Kidney (tissue), 13 donors: ENCODE measurements at regions not wholly inside any gene's neighbourhood (a gene's known extent, or its start where the extent isn't known, plus 50 kb on each side); places are given as distances from the start of the nearest gene placed in this dataset.
"Not testable (repeated sequence)": the region's sequence is repeated elsewhere in the genome, so short reads cannot be mapped to it uniquely, and the experiment has no call there.

Source experiments
- DNase-seq, 5 donors: peaks; one replicate each; pipeline ENCODE4 v3.0.0-alpha.2; 2013 to 2020
- FAIRE-seq: peaks from 2 replicates; lab custom pipeline; 2012; peaks lifted over from hg19 to GRCh38; lab: Jason Lieb, UNC
- H3K27ac ChIP-seq, 2 donors: one replicate each; pipeline ENCODE4 v1.7.0; 2013; ENCODE audit warnings: low read depth in 2 of 2, low read length in 2 of 2, inconsistent platforms in 1 of 2
- H3K27me3 ChIP-seq: one replicate; pipeline ENCODE4 v1.7.1; 2013; ENCODE audit warnings: low read length, inconsistent platforms; ENCODE audit not compliant: control insufficient read depth, insufficient read depth
- H3K36me3 ChIP-seq, 3 donors: one replicate each; pipeline versions ENCODE4 v1.7.0 to v1.7.1; 2013; ENCODE audit warnings: low read length in 3 of 3, control low read depth in 1 of 3, inconsistent platforms in 1 of 3; ENCODE audit not compliant: insufficient read depth in 3 of 3, control insufficient read depth in 2 of 3
- H3K4me1 ChIP-seq, 3 donors: one replicate each; pipeline versions ENCODE4 v1.7.0 to v1.7.1; 2013; ENCODE audit warnings: low read length in 3 of 3, inconsistent platforms in 1 of 3, low read depth in 1 of 3; ENCODE audit not compliant: control insufficient read depth in 2 of 3, insufficient read depth in 2 of 3
- H3K4me3 ChIP-seq, 3 donors: one replicate each; pipeline versions ENCODE4 v1.7.0 to v1.8.1; 2013; ENCODE audit warnings: low read length in 3 of 3, control low read depth in 1 of 3, inconsistent platforms in 1 of 3
- H3K9ac ChIP-seq, 3 donors: one replicate each; pipeline versions ENCODE4 v1.7.0 to v1.7.1; 2013; ENCODE audit warnings: low read length in 3 of 3, control low read depth in 1 of 3, inconsistent platforms in 1 of 3
- H3K9me3 ChIP-seq, 3 donors: one replicate each; pipeline versions ENCODE4 v1.7.0 to v1.7.1; 2013; ENCODE audit warnings: low read length in 3 of 3, control low read depth in 1 of 3, inconsistent platforms in 1 of 3; ENCODE audit not compliant: control insufficient read depth in 2 of 3, insufficient read depth in 1 of 3
- CTCF ChIP-seq: IDR thresholded peaks from 3 replicates; pipeline ENCODE4 v1.5.1; 2012; ENCODE audit warnings: mild to moderate bottlenecking, moderate library complexity, borderline replicate concordance; ENCODE audit not compliant: insufficient read depth; ENCODE audit errors: extremely low read depth
- intact Hi-C: fragments of 100-400 bp; cut with DNase I; formaldehyde crosslinking; loops from one replicate; pipeline ENCODE4 v1.11.1; 2022
- donor health status: control.
- donor health status: control.
- donor health status: control.
- donor health status: control.
- donor health status: control.
- donor health status: DM: yes; HTN: yes; CAD: no.
- donor health status: Normal renal cell carcinoma (clear cell type).

GRCh38 chr1:78263459-78263858 lies 217.7 kb downstream of the GIPC2 start:
- no peaks in the 10 kb centered on the region for H3K4me1 ChIP-seq
- H3K9me3 ChIP-seq: no peaks in the 10 kb centered on the region
- H3K36me3 ChIP-seq: no peaks in the 10 kb centered on the region
- no peak for FAIRE-seq
- DNase-seq: no peak
- H3K27me3 ChIP-seq: no peaks in the 10 kb centered on the region
- no peak overlapping the region for H3K4me3 ChIP-seq
- intact Hi-C loops: no loop called here
- no peak for TF ChIP-seq CTCF
- H3K9ac ChIP-seq: no peak overlapping the region
- H3K27ac ChIP-seq: no peak overlapping the region

GRCh38 chr1:78263946-78264345 lies 218.2 kb downstream of the GIPC2 start:
- Histone ChIP-seq H3K9ac (no peak overlapping the region), H3K4me1 (no peaks in the 10 kb centered on the region), H3K4me3 (no peak overlapping the region), H3K9me3 (no peaks in the 10 kb centered on the region), H3K36me3 (no peaks in the 10 kb centered on the region), H3K27me3 (no peaks in the 10 kb centered on the region), H3K27ac (no peak overlapping the region)
- intact Hi-C loops: no loop called here
- DNase-seq (no peak), FAIRE-seq (no peak)
- TF ChIP-seq CTCF: no peak

GRCh38 chr1:78267513-78268218 lies 221.9 kb downstream of the GIPC2 start:
- FAIRE-seq: no peak
- H3K36me3 ChIP-seq: no peaks in the 10 kb centered on the region
- intact Hi-C loops: no loop called here
- no peak overlapping the region for H3K4me3 ChIP-seq
- no peak overlapping the region for H3K27ac ChIP-seq
- TF ChIP-seq CTCF: no peak
- DNase-seq: no peak
- H3K27me3 ChIP-seq: no peaks in the 10 kb centered on the region
- no peak overlapping the region for H3K9ac ChIP-seq
- no peaks in the 10 kb centered on the region for H3K4me1 ChIP-seq
- no peaks in the 10 kb centered on the region for H3K9me3 ChIP-seq

GRCh38 chr1:78269591-78269990 lies 221.2 kb upstream of the PTGFR start:
- intact Hi-C loops: no loop called here
- Histone ChIP-seq H3K27me3 (no peaks in the 10 kb centered on the region), H3K9me3 (no peaks in the 10 kb centered on the region), H3K4me1 (no peaks in the 10 kb centered on the region), H3K9ac (no peak overlapping the region), H3K4me3 (no peak overlapping the region), H3K36me3 (no peaks in the 10 kb centered on the region), H3K27ac (no peak overlapping the region)
- DNase-seq (no peak), FAIRE-seq (no peak)
- TF ChIP-seq CTCF: no peak

GRCh38 chr1:78271423-78271822 lies 219.4 kb upstream of the PTGFR start:
- FAIRE-seq, H3K27ac ChIP-seq, H3K36me3 ChIP-seq, H3K4me3 ChIP-seq, H3K9ac ChIP-seq, H3K27me3 ChIP-seq, H3K4me1 ChIP-seq, DNase-seq, intact Hi-C loops, H3K9me3 ChIP-seq: not testable (repeated sequence)
